ENCODE measurements at regions not wholly inside any gene's neighbourhood (a gene's known extent, or its start where the extent isn't known, plus 50 kb on each side); places are given as distances from the start of the nearest gene placed in this dataset.

DNA sequence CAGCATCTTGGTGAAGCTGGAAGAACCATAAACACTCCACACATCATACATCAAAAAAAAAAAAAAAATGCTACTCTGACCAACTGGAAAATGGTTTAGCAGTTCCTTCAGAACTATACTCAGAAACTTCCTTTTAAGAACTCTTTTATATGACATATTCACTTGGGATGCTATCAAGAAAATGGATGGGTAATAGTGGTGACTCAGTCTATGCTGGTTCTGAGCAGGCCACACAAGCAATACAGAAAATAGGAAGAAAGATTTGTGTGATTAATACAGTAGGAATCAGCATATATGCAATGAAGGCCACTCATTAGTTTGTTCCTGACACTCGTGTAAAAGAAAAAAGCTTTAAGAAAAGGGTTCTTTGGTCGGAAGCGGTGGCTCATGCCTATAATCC is 123.5 kb upstream of the FAT4 start:
- no peak overlapping the region for H3K4me3 ChIP-seq
- no peaks in the 10 kb centered on the region for H3K9me3 ChIP-seq
- no peaks in the 10 kb centered on the region for H3K36me3 ChIP-seq (ENCODE audit: low read depth)
- TF ChIP-seq, protein P1, sequence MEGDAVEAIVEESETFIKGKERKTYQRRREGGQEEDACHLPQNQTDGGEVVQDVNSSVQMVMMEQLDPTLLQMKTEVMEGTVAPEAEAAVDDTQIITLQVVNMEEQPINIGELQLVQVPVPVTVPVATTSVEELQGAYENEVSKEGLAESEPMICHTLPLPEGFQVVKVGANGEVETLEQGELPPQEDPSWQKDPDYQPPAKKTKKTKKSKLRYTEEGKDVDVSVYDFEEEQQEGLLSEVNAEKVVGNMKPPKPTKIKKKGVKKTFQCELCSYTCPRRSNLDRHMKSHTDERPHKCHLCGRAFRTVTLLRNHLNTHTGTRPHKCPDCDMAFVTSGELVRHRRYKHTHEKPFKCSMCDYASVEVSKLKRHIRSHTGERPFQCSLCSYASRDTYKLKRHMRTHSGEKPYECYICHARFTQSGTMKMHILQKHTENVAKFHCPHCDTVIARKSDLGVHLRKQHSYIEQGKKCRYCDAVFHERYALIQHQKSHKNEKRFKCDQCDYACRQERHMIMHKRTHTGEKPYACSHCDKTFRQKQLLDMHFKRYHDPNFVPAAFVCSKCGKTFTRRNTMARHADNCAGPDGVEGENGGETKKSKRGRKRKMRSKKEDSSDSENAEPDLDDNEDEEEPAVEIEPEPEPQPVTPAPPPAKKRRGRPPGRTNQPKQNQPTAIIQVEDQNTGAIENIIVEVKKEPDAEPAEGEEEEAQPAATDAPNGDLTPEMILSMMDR (IDR thresholded peaks at IDR 0.05), result no peak
- intact Hi-C loops (cut with DNase I, micrococcal nuclease), result no loop called here
- no peak for DNase-seq
- ATAC-seq, result no peak
- H3K4me1 ChIP-seq (ENCODE audit: low read depth), result no peaks in the 10 kb centered on the region

DNA sequence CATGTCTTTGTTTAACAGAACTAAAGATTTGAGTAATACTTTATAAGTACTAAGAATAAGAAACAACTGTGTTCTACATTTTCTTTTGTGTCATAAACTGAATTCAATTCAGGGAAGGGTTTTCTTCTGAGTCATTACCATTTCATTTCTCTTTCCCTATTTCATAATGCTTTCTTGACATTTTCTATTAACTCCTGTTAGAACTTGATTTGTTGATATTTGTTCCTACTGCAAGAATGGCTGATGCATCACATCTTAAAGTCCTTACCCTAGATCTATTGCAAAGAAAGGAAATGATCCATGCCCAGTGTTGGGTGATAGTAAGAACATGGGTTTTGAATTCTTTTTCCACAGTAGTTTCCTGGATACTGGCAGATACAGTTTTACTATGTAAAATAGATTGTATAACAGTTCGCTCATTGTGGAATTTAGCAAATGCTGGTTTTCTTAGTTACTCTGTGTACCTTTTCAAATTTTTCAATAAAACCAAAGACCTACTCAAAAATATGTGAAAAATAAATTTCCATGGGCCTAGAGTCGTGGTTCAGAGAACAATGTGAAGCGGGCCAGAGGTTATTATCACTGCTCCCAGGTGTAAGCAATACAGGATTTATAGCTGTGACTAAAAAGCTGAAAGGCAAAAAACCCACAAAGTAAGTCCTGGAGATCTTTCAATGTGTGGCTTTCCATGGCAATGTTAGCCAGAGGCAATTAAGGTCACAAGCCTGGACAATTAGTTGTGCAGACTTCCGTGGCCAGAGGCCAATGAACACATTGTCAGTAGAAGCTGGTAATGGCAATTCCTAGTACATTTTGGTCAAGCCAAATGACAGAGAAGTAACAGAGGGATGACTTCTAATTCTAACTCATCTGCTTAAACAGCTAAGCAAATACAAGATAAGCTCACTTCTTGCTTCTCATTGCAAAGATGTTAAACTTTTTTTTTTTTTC is 127.3 kb upstream of the FAT4 start:
- no peaks in the 10 kb centered on the region for H3K9me3 ChIP-seq
- no peak overlapping the region for H3K4me3 ChIP-seq
- no peaks in the 10 kb centered on the region for H3K36me3 ChIP-seq (ENCODE audit: low read depth)
- no peaks in the 10 kb centered on the region for H3K4me1 ChIP-seq (ENCODE audit: low read depth)
- no peak for DNase-seq
- intact Hi-C loops (cut with DNase I, micrococcal nuclease), result no loop called here
- ATAC-seq, result no peak
- TF ChIP-seq, protein P1 (IDR thresholded peaks at IDR 0.05), result no peak

DNA sequence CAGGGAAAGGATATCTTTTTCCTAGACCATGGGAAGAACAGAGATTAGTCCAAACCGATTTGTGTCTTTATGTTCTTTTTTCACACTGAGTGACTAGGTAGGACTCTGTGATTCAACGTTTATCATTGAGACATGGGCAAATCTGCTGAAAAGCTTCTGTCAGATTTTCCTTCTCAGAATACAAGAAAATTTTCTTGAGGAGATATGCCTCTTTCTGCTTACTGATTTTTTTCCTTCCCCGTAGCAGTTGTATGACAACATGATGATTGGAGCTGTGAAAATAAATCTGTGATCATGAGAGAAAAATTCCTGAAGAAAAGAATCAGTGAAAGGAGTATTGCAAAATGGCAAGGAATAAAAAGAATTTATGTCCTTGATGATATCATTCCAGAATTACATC is 130.6 kb upstream of the FAT4 start:
- intact Hi-C loops (cut with DNase I, micrococcal nuclease), result no loop called here
- Histone ChIP-seq H3K9me3 (no peaks in the 10 kb centered on the region), H3K4me3 (no peak overlapping the region), H3K4me1 (ENCODE audit: low read depth) (no peaks in the 10 kb centered on the region), H3K36me3 (ENCODE audit: low read depth) (no peaks in the 10 kb centered on the region)
- ATAC-seq, result no peak
- TF ChIP-seq, protein P1 (IDR thresholded peaks at IDR 0.05), result no peak
- DNase-seq, result no peak

DNA sequence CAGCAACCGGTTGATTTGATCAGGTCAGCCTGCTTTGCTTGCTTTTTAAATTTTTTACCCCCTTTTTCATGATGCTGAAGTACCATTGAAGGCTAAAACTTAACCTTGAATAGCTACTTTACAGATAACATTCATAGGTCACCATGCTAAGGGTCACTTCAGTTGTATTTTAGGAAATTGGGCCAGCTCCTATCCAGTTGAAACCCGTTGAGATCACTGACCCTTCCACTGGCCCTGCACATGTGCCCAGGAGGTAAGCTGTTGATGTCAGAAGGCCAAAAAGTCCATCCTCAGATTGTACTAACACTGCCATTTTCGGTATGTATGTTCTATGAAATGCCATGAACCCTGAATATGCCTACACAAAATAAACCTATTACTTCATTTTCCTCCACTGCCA is 133.0 kb upstream of the FAT4 start:
- TF ChIP-seq, protein P1 (IDR thresholded peaks at IDR 0.05), result no peak
- no peak for ATAC-seq
- Histone ChIP-seq H3K4me3 (no peak overlapping the region), H3K4me1 (ENCODE audit: low read depth) (no peaks in the 10 kb centered on the region), H3K36me3 (ENCODE audit: low read depth) (no peaks in the 10 kb centered on the region), H3K9me3 (no peaks in the 10 kb centered on the region)
- DNase-seq, result no peak
- intact Hi-C loops (cut with DNase I, micrococcal nuclease), result no loop called here

DNA sequence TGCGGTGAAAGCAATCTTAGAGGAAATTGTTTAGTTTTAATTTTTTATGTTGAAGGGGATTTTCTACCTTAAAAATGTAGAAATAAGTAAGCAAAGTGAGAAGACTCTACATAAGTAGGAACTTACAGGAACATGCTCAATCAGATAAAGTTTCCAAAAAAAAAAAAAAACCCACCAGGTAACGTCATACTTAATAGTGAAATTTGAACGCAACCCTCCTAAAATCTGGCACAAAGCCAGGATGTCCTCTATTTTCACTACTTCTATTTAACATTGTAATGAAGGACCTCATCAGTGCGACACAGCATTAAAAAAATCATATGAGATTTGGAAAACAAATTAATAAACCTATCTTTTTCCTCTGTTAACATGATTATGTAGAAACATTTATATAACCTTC is 135.0 kb upstream of the FAT4 start:
- DNase-seq, result no peak
- TF ChIP-seq, protein P1 (IDR thresholded peaks at IDR 0.05), result no peak
- intact Hi-C loops (cut with DNase I, micrococcal nuclease), result no loop called here
- no peak overlapping the region for H3K4me3 ChIP-seq
- no peaks in the 10 kb centered on the region for H3K9me3 ChIP-seq
- H3K36me3 ChIP-seq (ENCODE audit: low read depth), result no peaks in the 10 kb centered on the region
- no peaks in the 10 kb centered on the region for H3K4me1 ChIP-seq (ENCODE audit: low read depth)
- no peak for ATAC-seq

Data from mucosa of descending colon (tissue), 3 donors.